Adrenal gland (tissue), 9 donors: ENCODE measurements at regions not wholly inside any gene's neighbourhood (a gene's known extent, or its start where the extent isn't known, plus 50 kb on each side); places are given as distances from the start of the nearest gene placed in this dataset.

Source experiments
- DNase-seq, 7 donors: peaks; one replicate each; pipeline ENCODE4 v3.0.0-alpha.2; 2019 to 2020
- H3K27ac ChIP-seq, 5 donors: fragments of 200-600 bp; sonication (generic) in 4 of 5; 1 replicate in 3 of 5; 2 replicates in 2 of 5; pipeline versions ENCODE4 v1.5.1 to v1.8.0; 2016 to 2020; ENCODE audit warnings: mild to moderate bottlenecking in 1 of 5
- H3K27me3 ChIP-seq: fragments of 200-600 bp; 2 replicates; pipeline ENCODE4 v1.8.0; 2021
- H3K36me3 ChIP-seq, 2 donors: fragments of 200-600 bp; replicated peaks in 1 of 2; 1 replicate in 1 of 2; 2 replicates in 1 of 2; pipeline versions ENCODE4 v1.5.1 to v1.8.0; 2018 to 2022
- H3K4me1 ChIP-seq, 2 donors: fragments of 200-600 bp; replicated peaks in 1 of 2; 1 replicate in 1 of 2; 2 replicates in 1 of 2; pipeline versions ENCODE4 v1.5.1 to v1.8.0; 2018 to 2021
- H3K4me3 ChIP-seq, 4 donors: fragments of 200-600 bp; sonication (generic) in 3 of 4; one replicate each; pipeline ENCODE4 v1.5.1; 2016 to 2018
- H3K9me3 ChIP-seq, 3 donors: fragments of 200-600 bp; sonication (generic) in 1 of 3; replicated peaks in 1 of 3; 1 replicate in 2 of 3; 2 replicates in 1 of 3; pipeline versions ENCODE4 v1.5.1 to v1.8.0; 2016 to 2021
- POLR2A ChIP-seq, 2 donors: fragments of 450-650 bp; IDR thresholded peaks; one replicate each; pipeline ENCODE4 v1.6.1; 2017; ENCODE audit warnings: antibody characterized with exemption in 2 of 2, mild to moderate bottlenecking in 2 of 2, moderate library complexity in 1 of 2
- WGBS, 4 donors: extraction: QIAGEN DNeasy Blood & Tissue Kit in 2 of 4; methylation state at CpG; one replicate each; pipeline versions ENCODE4 v1.1.5 to v1.1.7; 2013 to 2017; 5-methylcytosine and 5-hydroxymethylcytosine counted together
- intact Hi-C, 2 donors: fragments of 100-400 bp; cut with DNase I; formaldehyde crosslinking; loops; one replicate each; pipeline versions ENCODE4 v1.14.1 to v1.15.0; 2022 to 2023
- TF ChIP-seq, protein P1 (sequence below), 6 experiments: fragments of 450-650 bp in 4 of 6; fragments of 200-600 bp in 2 of 6; sonication (generic) in 1 of 6; IDR thresholded peaks; 1 replicate in 5 of 6; 2 replicates in 1 of 6; pipeline versions ENCODE4 v1.5.1 to v1.8.0; 2016 to 2021; ENCODE audit warnings: antibody characterized with exemption in 6 of 6, mild to moderate bottlenecking in 2 of 6, moderate library complexity in 1 of 6
- donor health status: healthy with polysubstance abuse.
- donor health status: Bipolar disorder and iron deficiency.
- donor health status: DM: yes; HTN: yes; CAD: no.
- donor health status: DM: no; HTN: no; CAD: no.
- donor health status: DM: no; HTN: no; CAD: no.

DNA sequence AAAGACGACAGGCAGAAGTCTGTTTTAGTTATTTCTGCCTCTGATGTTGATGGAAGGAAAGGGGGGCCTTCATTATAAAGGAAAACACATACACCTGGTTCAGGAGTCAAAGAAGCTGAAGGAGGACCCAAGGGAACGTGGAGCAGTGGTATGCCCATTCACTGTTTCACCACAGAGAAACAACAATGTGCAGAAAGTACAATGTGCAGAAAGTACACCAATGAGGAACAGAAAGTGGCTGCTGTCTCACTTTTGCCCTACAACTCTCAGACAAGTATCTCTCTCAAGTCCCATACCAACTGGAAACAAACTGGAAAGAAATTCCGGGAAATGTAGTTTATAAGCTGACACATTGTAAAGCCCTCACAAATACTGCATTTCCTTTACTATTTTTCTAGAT lies 564.5 kb downstream of the TRAM1L1 start:
- Histone ChIP-seq H3K4me3 (no peak overlapping the region), H3K27ac (no peak overlapping the region), H3K9me3 (no peaks in the 10 kb centered on the region), H3K4me1 (no peaks in the 10 kb centered on the region), H3K36me3 (no peaks in the 10 kb centered on the region), H3K27me3 (no peaks in the 10 kb centered on the region)
- WGBS, 4 donors, result 83 to 92% (median 85%) methylated on average over 3 of the region's 3 CpGs
- DNase-seq, result no peak
- intact Hi-C loops, result no loop called here
- TF ChIP-seq POLR2A (IDR thresholded peaks at IDR 0.05), result no peak
- TF ChIP-seq, protein P1, sequence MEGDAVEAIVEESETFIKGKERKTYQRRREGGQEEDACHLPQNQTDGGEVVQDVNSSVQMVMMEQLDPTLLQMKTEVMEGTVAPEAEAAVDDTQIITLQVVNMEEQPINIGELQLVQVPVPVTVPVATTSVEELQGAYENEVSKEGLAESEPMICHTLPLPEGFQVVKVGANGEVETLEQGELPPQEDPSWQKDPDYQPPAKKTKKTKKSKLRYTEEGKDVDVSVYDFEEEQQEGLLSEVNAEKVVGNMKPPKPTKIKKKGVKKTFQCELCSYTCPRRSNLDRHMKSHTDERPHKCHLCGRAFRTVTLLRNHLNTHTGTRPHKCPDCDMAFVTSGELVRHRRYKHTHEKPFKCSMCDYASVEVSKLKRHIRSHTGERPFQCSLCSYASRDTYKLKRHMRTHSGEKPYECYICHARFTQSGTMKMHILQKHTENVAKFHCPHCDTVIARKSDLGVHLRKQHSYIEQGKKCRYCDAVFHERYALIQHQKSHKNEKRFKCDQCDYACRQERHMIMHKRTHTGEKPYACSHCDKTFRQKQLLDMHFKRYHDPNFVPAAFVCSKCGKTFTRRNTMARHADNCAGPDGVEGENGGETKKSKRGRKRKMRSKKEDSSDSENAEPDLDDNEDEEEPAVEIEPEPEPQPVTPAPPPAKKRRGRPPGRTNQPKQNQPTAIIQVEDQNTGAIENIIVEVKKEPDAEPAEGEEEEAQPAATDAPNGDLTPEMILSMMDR (IDR thresholded peaks at IDR 0.05), result no peak

DNA sequence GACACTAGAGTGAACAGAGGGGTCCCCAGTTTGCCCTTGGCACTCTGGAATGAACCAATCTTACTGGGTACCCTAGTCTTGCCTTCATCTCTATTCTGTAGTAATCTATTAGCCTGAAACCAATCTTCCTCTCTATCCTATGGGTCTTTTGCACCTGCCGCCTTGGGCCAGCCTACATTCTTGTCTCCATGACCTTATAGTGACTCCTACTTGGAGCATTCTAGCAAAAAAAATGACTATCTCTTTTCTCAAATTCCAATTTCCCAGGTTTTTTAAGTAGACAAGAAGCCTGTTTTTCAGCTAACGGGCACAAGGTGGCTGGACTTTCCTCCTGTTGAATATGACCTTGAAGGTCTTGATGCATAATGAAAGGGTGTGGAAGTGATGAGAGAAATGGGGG lies 568.7 kb downstream of the TRAM1L1 start:
- Histone ChIP-seq H3K4me1 (peaks cover 3 to 6% of the 10 kb centered on the region in 2 donors), H3K27ac (no peak overlapping the region), H3K4me3 (no peak overlapping the region), H3K36me3 (no peaks in the 10 kb centered on the region), H3K9me3 (no peaks in the 10 kb centered on the region), H3K27me3 (no peaks in the 10 kb centered on the region)
- TF ChIP-seq, protein P1 (IDR thresholded peaks at IDR 0.05), result no peak
- TF ChIP-seq POLR2A (IDR thresholded peaks at IDR 0.05), result no peak
- intact Hi-C loops, result no loop called here
- WGBS, 4 donors, result 75 to 89% (median 86%) methylated on average over 2 of the region's 2 CpGs
- DNase-seq, result no peak

DNA sequence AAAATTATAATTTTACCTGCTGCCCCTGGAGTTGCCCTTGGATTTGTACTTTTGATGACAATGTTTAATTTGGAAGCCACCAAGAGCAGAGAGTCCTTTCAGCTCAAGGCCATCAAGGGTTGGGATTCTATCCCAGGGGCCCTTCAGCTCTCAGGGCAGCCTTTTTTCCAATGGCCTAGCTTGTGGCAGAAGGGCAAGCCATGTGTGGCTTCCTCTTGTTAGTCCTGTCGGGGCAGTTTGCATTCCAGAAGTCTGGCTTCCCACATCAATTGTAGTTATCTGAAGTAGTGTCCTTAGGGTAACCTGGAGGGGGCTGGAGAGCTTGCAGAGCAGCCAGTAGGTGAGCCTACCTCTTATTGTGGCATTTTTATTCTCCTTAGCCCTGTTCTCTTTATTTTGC lies 569.4 kb downstream of the TRAM1L1 start:
- intact Hi-C loops, result no loop called here
- TF ChIP-seq POLR2A (IDR thresholded peaks at IDR 0.05), result no peak
- TF ChIP-seq, protein P1 (IDR thresholded peaks at IDR 0.05), result no peak
- no peaks in the 10 kb centered on the region for H3K36me3 ChIP-seq
- no peak overlapping the region for H3K4me3 ChIP-seq
- no peak for DNase-seq
- 47 to 100% (median 66%) methylated on average over 1 of the region's 1 CpG for WGBS, 4 donors
- H3K9me3 ChIP-seq, result no peaks in the 10 kb centered on the region
- H3K27ac ChIP-seq, result no peak overlapping the region
- peaks cover 3 to 6% of the 10 kb centered on the region in 2 donors for H3K4me1 ChIP-seq
- no peaks in the 10 kb centered on the region for H3K27me3 ChIP-seq

GRCh38 chr4:116512552-116512951 lies 572.8 kb downstream of the TRAM1L1 start:
- WGBS, 4 donors, result 13 to 25% (median 20%) methylated on average over 3 of the region's 3 CpGs
- H3K36me3 ChIP-seq, result no peaks in the 10 kb centered on the region
- H3K9me3 ChIP-seq, result no peaks in the 10 kb centered on the region
- H3K27me3 ChIP-seq, result no peaks in the 10 kb centered on the region
- peaks cover 3 to 6% of the 10 kb centered on the region in 2 donors for H3K4me1 ChIP-seq
- no peak overlapping the region for H3K4me3 ChIP-seq
- DNase-seq, result peak in 5 of 7 donors; percentile 9 to 57 (median 29)
- TF ChIP-seq POLR2A (IDR thresholded peaks at IDR 0.05), result no peak
- TF ChIP-seq, protein P1 (IDR thresholded peaks at IDR 0.05), result no peak
- intact Hi-C loops, result no loop called here
- no peak overlapping the region for H3K27ac ChIP-seq
